Erythroblast (primary cell): ENCODE measurements at regions not wholly inside any gene's neighbourhood (a gene's known extent, or its start where the extent isn't known, plus 50 kb on each side); places are given as distances from the start of the nearest gene placed in this dataset.

ENCODE experiments used
- DNase-seq, 2 experiments: peaks; one replicate each; lab custom pipeline; 2025; lab: John Stamatoyannopoulos, UW
- GATA1 ChIP-seq: IDR thresholded peaks from 2 replicates; pipeline ENCODE4 v1.6.1; 2011; ENCODE audit warnings: low read depth, mild to moderate bottlenecking, control low read depth, low read length, moderate library complexity
- POLR2A ChIP-seq: IDR thresholded peaks from 2 replicates; pipeline ENCODE4 v1.6.1; 2011; ENCODE audit warnings: mild to moderate bottlenecking, low read length

DNA sequence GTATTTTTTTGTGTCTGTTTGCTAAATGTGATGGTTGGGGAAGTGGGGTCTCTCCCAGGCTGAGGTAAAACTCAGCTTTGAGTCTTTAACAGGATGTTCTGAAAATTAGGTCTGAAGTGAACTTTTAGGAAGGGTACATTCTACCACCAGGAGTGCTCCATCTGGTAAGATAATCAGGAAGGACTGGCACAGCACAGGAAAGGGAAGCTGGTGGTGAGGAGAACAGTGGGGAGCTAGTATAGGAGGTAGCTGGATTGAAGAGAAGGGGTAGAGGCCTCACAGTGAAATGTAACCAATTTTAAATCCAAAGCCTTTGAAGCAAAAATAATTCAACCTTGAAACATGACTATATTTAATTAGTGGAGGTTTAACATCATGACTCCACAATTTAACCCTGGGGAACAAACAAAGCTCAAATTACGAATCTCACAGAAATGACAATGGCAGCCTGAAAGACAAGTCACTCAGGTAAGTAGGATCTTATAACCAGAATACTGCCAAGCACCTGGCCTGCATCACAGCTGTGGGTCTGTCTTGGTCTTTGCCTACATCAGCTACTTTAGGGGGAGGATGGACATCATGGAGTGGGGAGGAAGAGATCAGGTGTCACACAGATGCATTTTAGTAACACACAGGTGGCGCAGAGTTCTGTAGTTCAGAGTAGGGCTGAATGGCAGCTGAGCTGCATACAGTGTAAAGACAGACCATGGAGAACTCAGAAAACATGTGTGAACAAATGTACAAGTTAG, 445.3 kb downstream of the DMRT2 start:
- no peak for TF ChIP-seq POLR2A
- TF ChIP-seq GATA1: no peak
- no peak for DNase-seq

- no peak for DNase-seq
These were observed 455.3 kb downstream of the DMRT2 start for GRCh38 chr9:1505489-1505888.

DNA sequence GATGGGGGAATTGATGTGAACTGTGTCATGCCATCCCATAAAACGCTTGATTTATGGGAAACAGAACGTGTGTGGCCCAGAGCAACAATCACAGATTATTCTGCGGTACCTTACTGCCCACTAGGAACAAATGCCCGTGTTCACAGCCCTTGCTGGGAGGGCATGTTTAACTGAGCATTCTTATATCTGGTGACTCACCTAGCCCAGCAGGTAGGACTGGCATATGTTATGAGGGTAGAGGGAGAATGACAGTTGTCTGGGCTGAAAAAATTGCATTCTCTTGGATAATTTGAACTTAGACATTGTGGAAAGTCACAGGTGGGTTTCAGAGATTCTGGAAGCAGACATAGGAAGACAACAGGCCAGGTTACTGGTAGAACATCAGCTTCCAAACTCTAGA, 460.6 kb downstream of the DMRT2 start:
- TF ChIP-seq POLR2A (no peak), GATA1 (no peak)
- DNase-seq: no peak

More at GRCh38 chr9:1505489-1505888, 455.3 kb downstream of the DMRT2 start:
- TF ChIP-seq GATA1: no peak
- no peak for TF ChIP-seq POLR2A

- TF ChIP-seq POLR2A: no peak
- no peak for TF ChIP-seq GATA1
- DNase-seq: no peak
These were observed 462.9 kb downstream of the DMRT2 start for GRCh38 chr9:1513105-1513504.

- TF ChIP-seq POLR2A (no peak), GATA1 (no peak)
These were observed 464.1 kb downstream of the DMRT2 start for GRCh38 chr9:1514250-1514649.

DNA sequence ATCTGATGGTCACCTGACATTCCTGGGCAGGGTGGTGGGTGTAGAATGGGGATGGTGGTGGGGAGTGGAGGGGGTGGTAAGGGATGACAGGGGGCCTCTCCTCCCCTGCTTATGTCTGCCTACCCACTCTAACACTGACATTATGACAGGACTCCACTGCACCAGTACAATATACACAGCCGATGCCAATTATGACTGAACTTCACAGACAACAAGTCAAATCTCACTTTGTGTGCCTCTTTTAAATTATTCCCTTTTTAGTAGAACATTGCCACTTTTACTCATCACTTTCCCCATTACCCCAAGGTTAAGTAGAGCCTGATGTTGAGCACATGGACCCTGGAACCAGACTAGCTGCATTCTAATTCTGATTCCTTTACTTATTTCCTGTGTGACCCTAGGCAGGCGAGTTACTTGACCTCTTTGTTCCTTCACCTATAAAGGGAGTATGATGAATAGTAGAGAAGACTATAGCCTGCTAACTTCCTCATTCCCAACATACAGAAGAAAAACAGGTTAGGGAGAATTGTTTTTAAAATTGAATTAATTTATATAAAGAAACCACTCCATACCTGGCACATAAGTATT, 464.7 kb downstream of the DMRT2 start:
- no peak for DNase-seq
- no peak for TF ChIP-seq GATA1
- no peak for TF ChIP-seq POLR2A

More at GRCh38 chr9:1514250-1514649, 464.1 kb downstream of the DMRT2 start:
- no peak for DNase-seq

GRCh38 chr9:1515557-1515956, 465.4 kb downstream of the DMRT2 start:
- no peak for DNase-seq
- TF ChIP-seq GATA1 (no peak), POLR2A (no peak)

DNA sequence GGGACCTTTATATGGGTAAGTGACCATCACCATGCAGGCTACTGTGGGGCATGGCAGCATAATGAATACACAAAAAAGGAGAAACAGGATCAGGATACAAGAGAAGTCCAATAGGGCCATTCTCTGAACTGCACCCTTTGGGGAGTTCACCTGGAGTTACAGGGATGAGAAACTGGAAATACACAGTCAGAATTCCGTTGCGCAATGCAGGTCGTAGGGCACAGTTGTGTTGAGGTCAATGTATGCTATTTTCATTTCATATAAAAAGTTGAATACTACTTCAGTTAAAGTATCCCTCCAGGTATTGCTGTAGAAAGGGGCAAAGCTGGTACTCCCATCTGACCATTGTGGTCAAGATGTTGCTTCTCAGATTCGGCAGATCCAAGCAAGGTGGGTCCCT, 471.4 kb downstream of the DMRT2 start:
- TF ChIP-seq GATA1: no peak
- no peak for TF ChIP-seq POLR2A
- DNase-seq: no peak

- TF ChIP-seq GATA1 (no peak), POLR2A (no peak)
- DNase-seq: no peak
These were observed 472.1 kb downstream of the DMRT2 start for GRCh38 chr9:1522219-1522767.

- TF ChIP-seq GATA1: no peak
- no peak for TF ChIP-seq POLR2A
- DNase-seq: no peak
These were observed 478.3 kb downstream of the DMRT2 start for GRCh38 chr9:1528456-1528855.

DNA sequence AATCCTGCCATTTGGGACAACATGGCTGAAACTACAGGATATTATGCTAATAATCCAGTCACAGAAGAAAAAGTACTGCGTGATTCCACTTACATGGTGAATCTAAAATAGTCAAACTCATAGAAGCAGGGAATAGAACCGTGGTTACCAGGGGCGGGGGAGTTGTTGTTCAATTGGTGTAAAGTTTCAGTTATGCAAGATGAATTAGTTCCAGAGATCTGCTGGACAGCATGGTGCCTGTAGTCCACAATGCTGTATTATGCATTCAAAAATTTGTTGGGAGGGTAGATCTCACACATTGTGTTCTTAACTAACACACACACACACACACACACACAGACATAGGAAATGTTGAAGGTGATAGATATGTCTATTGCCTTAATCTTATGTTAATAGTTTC, 480.5 kb downstream of the DMRT2 start:
- no peak for TF ChIP-seq GATA1
- no peak for TF ChIP-seq POLR2A
- no peak for DNase-seq

DNA sequence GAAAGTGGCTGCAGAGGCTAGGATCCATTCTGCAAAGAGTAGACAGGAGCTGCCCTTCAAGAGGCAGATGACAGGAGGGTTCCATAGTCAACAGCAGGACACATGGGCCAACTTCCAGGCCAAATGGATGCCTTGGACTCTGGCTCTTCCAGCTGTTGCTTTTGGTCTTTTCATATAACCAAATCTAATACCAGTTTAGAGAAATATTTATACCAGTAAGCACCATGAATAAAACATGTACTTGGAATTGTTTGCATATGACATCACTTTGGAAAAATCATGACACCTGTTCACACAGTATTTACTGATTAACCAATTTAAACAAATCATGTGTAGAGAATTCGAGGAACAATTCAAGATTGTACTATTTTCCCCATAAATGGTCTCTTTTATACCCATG, 481.3 kb downstream of the DMRT2 start:
- no peak for TF ChIP-seq POLR2A
- TF ChIP-seq GATA1: no peak
- no peak for DNase-seq

DNA sequence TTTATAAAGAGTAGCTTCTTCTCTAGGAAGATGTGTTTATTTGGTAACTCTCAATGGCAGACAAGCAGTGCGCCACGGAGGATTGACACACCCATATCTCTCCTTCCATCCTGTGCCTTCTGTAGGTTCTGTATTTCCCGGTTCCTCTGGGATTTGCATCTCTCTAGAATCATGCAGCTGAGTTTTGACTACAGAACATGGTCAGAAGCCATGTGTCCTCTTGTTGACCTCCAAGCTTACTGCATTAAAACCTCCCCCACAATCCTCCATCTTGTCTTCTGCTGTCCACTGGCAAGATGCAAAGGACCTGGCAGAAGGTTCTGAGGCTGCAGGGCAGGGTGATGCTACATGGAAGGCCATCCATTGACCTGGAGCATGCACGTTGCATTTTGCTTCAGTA, 482.0 kb downstream of the DMRT2 start:
- DNase-seq: no peak
- TF ChIP-seq POLR2A (no peak), GATA1 (no peak)

- DNase-seq: no peak
- TF ChIP-seq POLR2A (no peak), GATA1 (no peak)
These were observed 480.1 kb upstream of the SMARCA2 start for GRCh38 chr9:1535051-1535450.

DNA sequence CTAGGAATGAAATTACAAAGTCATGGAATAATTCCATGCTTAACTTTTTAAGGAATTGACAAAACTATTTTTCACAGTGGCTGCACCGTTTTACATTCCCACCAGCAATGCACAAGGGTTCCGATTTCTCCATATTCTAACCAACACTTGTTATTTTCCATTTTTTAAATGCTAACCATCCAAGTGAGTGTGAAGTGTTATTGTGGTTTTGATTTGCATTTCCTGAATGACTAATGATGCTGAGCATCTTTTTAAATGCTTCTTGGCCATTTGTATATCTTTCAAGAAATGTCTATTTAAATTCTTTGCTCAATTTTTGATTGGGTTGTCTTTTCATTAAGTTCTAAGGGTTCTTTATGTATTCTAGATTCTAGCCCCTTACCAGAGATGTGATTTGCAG, 479.5 kb upstream of the SMARCA2 start:
- TF ChIP-seq POLR2A: no peak
- TF ChIP-seq GATA1: no peak
- no peak for DNase-seq

DNA sequence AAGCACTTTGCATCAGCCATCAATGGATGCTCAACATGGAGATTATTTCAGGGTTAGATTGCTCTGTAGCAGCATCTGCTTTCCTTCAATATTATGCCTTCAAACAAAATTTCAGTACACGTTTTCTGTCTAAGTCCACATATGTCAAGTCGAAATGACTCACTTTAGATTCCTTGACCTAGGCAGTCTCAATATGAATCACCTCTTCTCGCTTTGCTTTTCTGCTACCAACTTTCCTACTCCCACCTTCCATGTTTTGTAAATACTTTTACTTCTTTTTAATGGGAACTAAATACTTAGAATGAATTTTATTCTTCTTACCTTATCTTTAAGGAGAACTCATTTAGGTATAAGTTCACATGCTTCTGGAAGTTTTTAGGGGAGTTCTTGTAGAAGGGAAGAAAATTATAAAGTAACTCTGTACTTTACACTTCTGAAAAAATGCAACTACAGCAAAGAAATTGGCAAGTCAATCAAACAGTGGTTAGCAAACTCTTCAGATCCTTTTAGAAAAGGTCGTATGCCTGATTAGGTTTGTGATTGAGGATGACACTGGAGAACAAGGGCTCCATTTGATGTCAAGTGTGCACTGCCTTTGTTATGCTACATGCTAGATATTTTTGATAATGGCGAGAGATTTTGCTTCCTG, 478.5 kb upstream of the SMARCA2 start:
- TF ChIP-seq POLR2A: no peak
- no peak for TF ChIP-seq GATA1
- DNase-seq: no peak
